AG04450 (cell line): ENCODE measurements at regions not wholly inside any gene's neighbourhood (a gene's known extent, or its start where the extent isn't known, plus 50 kb on each side); places are given as distances from the start of the nearest gene placed in this dataset.

Experiments
- CTCF ChIA-PET: fragments of 300-600, 350-600 bp; formaldehyde crosslinking; extraction: SDS; loops from one replicate; lab custom pipeline; 2022; ENCODE audit warnings: antibody characterized with exemption, inconsistent platforms; lab: Charles Lee
- POLR2A ChIA-PET: fragments of 350-600 bp; formaldehyde crosslinking; extraction: SDS; loops from one replicate; lab custom pipeline; 2021; ENCODE audit warnings: antibody characterized with exemption, inconsistent platforms; lab: Yijun Ruan, JAX
- DNase-seq: peaks from one replicate; pipeline ENCODE4 v3.0.0-alpha.2; 2011; ENCODE audit warnings: low read depth, low spot score
- H3K27ac ChIP-seq: one replicate; pipeline ENCODE4 v1.5.1; 2012; ENCODE audit warnings: low read depth, low read length, control low read depth
- H3K27me3 ChIP-seq: one replicate; pipeline ENCODE4 v1.6.0; 2012; ENCODE audit warnings: low read length; ENCODE audit not compliant: control insufficient read depth, insufficient read depth
- H3K4me3 ChIP-seq: 2 replicates; pipeline ENCODE4 v1.5.1; 2011; ENCODE audit warnings: mild to moderate bottlenecking, low read depth, low read length, control low read depth
- H3K9me3 ChIP-seq: 2 replicates; pipeline ENCODE4 v1.5.1; 2012; ENCODE audit warnings: low read length; ENCODE audit not compliant: control insufficient read depth, insufficient read depth
- CTCF ChIP-seq: IDR thresholded peaks from 2 replicates; pipeline ENCODE4 v1.5.1; 2011; ENCODE audit warnings: low read depth, low read length, control low read depth, inconsistent platforms

GRCh38 chr16:86382067-86382773, 128.1 kb upstream of the FOXF1 start:
- ChIA-PET POLR2A (interaction anchor here (0.6 to 1.9 kb wide), 3 partner anchors 14 to 159 kb away, joined by 3 to 9 read pairs (median 5); no protein-coding TSS in a partner anchor), CTCF (no interaction called here)
- no peak overlapping the region for H3K4me3 ChIP-seq
- no peak overlapping the region for H3K27ac ChIP-seq
- DNase-seq, result no peak
- peaks cover 5% of the 10 kb centered on the region; the same call in 1 of the 2 replicates for H3K9me3 ChIP-seq
- H3K27me3 ChIP-seq, result no peaks in the 10 kb centered on the region
- TF ChIP-seq CTCF, result no peak

- CTCF ChIA-PET, result interaction anchor here (0.9 kb wide), 1 partner anchor 563 kb away, joined by 3 read pairs; no protein-coding TSS in a partner anchor
- Histone ChIP-seq H3K27me3 (no peaks in the 10 kb centered on the region), H3K9me3 (peaks cover 7% of the 10 kb centered on the region), H3K4me3 (no peak overlapping the region), H3K27ac (peak overlapping the region; percentile 83)
- TF ChIP-seq CTCF, result no peak
- DNase-seq, result no peak
- POLR2A ChIA-PET, result interaction anchor here (0.7 to 1.9 kb wide), 5 partner anchors 9 to 160 kb away, joined by 3 to 13 read pairs (median 5); no protein-coding TSS in a partner anchor
These were observed 127.4 kb upstream of the FOXF1 start for GRCh38 chr16:86382774-86383407.

- H3K4me3 ChIP-seq, result no peak overlapping the region
- H3K9me3 ChIP-seq, result peaks cover 7% of the 10 kb centered on the region
- peak; percentile 78 for DNase-seq
- H3K27ac ChIP-seq, result peak overlapping the region; percentile 83
- TF ChIP-seq CTCF, result no peak
- ChIA-PET CTCF (interaction anchor here (0.6 to 0.9 kb wide), 5 partner anchors 41 to 564 kb away, joined by 3 to 7 read pairs (median 3); no protein-coding TSS in a partner anchor), POLR2A (interaction anchor here (0.7 to 1.9 kb wide), 7 partner anchors 8 to 281 kb away, joined by 3 to 13 read pairs (median 5); no protein-coding TSS in a partner anchor)
- H3K27me3 ChIP-seq, result no peaks in the 10 kb centered on the region
These were observed 126.7 kb upstream of the FOXF1 start for GRCh38 chr16:86383488-86384262.

GRCh38 chr16:86384263-86384649, 126.1 kb upstream of the FOXF1 start:
- DNase-seq, result no peak

More at GRCh38 chr16:86384263-86384649, 126.1 kb upstream of the FOXF1 start:
- Histone ChIP-seq H3K27ac (peak overlapping the region; percentile 83), H3K27me3 (no peaks in the 10 kb centered on the region), H3K4me3 (no peak overlapping the region), H3K9me3 (peaks cover 7% of the 10 kb centered on the region)
- POLR2A ChIA-PET, result interaction anchor here (1.0 to 1.9 kb wide), 4 partner anchors 8 to 134 kb away, joined by 3 to 13 read pairs (median 7); no protein-coding TSS in a partner anchor
- no peak for TF ChIP-seq CTCF
- CTCF ChIA-PET, result interaction anchor here (0.6 to 0.9 kb wide), 3 partner anchors 42 to 239 kb away, joined by 3 to 7 read pairs (median 4); no protein-coding TSS in a partner anchor
